Midbrain (tissue), 1 donor: ENCODE measurements at regions not wholly inside any gene's neighbourhood (a gene's known extent, or its start where the extent isn't known, plus 50 kb on each side); places are given as distances from the start of the nearest gene placed in this dataset.
"Not testable (repeated sequence)": the region's sequence is repeated elsewhere in the genome, so short reads cannot be mapped to it uniquely, and the experiment has no call there.

Experiments
- DNase-seq: peaks from one replicate; lab custom pipeline; 2025; lab: John Stamatoyannopoulos, UW

DNA sequence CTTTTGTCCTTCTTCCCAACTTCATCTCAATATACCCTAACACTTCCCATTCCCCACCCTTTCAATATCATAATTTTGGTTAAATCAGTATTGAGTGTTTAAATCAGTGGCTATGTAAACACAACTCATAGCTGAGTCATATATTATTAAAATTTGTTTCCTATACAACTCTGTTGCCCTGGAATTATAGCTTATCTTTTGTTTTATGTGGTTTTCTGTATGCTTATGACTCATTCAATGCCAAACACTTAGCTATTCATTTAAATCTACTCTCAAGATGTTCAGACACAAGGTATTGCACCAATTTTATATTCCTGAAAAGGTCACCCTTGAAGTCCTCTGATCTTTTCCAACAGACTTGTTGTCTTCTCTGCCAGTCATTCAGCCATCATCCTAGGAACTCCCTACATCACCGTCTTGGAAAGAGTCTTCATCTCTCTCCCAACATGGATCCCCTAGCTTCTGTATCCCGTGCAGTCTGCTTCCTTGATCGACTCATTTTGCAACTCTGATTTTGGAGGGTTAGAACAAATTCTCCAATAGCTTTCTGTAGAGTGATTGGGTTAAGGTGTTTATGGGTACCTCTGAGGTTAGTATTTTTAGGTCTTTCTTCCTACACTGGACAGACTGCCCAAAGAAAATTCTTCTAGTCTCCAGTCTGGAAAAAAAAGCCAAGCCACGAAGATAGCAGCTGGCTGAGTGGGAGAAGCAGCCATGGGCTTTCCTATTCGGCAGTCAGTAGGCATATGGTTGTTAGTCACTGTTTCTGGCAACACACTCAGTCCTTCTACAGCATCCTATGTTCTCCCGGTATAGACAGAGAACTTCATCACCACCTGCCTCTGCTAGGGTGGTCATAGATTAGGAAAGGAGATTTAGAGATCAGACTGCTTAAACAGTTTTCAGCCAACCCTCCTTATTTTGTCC, 102.1 kb downstream of the CRPPA start:
- no peak for DNase-seq

DNA sequence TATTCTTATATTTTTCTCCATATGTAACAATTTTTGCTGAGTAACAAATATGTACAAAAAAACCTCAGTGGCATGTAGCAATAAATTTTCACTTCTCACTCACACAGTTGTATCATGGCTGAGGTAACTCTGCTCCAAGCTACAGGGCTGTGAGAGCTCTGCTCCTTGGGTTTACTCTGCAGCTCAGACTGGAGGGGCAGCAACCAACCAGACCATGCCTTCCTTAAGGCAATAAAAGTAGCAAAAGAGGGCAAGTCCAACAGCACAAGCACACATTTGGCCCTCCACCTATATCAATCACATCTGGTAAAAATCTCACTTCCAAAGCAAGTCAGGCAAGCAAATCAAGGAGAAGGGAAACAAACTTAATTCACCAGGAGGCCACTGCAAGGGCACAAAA, 102.9 kb downstream of the CRPPA start:
- no peak for DNase-seq

DNA sequence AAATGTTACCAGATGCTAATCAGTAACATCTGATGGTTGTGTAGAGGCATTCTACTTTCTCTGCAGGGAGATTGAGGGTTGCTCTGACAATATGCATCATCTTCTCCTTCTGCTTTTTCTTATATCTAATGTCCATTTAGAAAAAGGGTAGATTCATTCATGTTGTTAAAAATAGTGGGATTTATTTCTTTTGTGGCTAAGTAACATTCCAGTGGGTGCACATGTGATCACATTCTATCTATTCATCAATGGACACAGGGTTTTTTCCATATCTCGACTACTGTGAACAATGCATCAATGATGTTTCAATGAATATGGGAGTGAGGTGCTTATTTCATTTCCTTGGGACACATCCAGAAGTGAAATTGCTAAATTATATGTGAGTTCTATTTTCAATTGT, 103.9 kb downstream of the CRPPA start:
- no peak for DNase-seq

DNA sequence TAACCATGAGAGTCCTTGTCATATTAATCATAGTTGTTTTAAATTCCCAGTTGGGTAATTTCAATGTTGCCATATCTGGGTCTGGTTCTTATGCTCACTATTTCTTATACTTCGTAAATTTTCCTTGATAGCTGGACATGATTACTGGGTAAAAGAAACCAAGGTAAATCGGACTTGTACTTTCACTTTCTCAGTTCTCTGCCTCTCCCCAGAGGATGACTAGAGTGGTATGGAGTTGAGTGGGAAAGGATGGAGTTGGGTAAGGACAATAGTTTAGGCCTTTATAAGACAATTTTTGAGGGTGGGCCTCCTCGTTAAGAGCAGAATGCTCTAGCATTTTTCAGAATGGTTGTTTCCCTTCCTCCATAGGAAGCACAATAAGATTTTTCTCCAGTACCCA, 106.1 kb downstream of the CRPPA start:
- DNase-seq: no peak

DNA sequence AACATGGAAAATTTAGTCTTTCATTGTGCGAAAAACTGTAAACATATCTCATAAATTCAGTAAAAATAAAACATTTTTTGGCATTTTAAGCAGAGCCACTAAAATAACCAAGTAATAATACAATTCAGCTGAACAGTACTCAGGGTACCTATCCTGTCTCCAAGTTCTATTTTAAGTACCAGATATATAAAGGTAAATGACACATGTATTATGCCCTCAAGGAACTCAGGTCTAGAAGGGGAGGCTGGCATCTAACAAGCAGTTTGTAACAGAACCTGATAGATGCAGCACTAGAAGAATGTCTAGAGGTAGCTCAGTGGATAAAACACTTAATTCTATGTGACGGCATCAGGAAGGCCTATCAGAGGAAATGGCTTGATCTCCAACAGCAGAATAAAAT, 112.2 kb downstream of the CRPPA start:
- DNase-seq: no peak

DNA sequence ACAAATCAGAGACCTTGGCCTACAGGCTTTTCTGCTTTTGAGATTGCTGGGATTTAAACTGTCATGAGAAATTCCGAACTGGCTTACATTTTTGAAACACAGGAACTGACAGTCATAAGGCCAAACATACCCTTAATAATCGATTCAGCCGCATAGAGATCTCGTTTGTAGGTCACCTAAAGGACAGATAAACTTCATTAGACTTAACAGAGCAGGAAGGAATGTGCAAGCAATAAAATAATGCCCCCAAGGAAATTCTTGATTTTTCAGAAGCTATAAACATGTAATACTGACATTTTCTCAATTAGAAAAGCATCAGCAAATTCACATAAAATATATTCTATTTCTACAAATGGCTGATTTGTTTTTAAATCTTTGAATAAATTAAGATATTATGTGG, 120.0 kb downstream of the CRPPA start:
- DNase-seq: no peak

DNA sequence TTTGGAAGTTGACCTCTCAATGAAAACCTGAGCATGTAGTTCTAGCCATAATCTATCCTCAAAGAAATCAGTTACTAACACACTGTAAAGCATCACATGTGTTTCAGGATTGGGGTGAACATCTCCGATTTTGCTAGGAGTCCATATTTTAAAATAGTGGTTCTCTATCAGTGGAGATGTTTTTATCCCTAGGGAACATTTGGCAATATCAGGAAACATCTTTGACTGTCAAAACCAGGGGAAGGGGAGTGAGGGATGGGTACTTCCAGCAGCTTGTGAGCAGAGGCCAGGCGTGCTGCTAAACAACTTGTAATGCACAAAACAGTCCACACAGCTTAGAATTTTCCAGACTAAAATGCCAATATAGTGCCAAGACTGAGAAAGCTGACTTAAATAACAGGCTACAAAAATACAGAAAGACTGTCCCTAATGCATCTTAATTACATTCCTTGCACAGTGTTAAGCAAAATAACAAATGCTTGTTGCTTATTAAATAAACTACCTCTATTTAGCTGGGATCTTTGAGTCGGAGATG, 120.9 kb downstream of the CRPPA start:
- DNase-seq: no peak

DNA sequence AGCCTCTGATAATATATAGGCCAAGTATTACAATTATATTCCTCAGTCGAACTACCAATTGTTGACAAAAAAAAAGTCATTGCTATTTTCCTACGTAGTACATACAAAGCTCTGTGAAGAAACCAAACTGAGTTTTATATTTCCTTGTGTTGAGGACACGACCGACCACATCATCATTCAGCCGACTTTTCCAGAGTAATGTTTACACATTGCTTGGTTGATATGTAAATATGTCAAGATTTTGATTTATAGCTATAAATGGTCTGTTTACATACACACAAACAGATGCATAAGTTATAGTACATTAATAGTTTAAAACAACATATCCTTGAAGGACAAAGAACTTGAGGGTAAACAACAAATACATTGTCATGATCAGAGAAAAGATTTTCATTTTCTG, 121.5 kb downstream of the CRPPA start:
- no peak for DNase-seq

DNA sequence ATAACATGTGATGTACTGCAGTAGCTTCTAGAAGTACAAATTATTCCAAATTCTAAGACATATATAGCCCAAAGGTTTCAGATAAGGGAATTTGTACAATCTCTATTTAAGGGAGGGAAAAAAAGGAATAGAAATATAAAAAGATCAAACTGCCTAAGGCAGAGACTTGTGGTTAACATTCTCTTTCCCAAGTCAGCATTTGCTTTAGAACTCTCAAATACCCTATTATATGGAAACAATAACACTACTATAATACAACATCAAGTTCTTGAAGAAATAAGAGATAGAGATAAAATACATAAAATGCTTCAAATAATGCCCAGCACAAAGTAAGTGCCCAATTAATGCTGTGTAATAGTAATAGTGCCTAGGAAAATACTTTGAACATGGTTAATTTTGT, 123.1 kb downstream of the CRPPA start:
- no peak for DNase-seq

DNA sequence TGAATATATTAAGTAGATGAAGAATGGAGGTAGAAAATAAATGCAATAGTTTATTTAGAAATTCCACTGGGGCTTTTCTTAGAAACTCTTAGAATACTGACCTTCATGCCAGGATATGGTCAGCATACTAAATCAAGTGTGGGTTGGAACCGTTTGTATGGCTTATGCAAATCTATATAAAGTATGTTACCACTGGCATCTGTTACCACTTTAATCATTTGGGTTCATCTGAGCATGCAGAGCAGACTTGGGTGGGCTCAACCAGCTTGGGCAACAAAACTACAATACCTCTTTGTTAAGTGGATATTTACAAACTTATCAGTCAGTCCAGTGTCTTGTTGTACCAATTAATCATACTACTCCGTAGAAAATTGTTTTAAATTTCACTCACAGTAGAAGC, 125.8 kb downstream of the CRPPA start:
- no peak for DNase-seq

DNA sequence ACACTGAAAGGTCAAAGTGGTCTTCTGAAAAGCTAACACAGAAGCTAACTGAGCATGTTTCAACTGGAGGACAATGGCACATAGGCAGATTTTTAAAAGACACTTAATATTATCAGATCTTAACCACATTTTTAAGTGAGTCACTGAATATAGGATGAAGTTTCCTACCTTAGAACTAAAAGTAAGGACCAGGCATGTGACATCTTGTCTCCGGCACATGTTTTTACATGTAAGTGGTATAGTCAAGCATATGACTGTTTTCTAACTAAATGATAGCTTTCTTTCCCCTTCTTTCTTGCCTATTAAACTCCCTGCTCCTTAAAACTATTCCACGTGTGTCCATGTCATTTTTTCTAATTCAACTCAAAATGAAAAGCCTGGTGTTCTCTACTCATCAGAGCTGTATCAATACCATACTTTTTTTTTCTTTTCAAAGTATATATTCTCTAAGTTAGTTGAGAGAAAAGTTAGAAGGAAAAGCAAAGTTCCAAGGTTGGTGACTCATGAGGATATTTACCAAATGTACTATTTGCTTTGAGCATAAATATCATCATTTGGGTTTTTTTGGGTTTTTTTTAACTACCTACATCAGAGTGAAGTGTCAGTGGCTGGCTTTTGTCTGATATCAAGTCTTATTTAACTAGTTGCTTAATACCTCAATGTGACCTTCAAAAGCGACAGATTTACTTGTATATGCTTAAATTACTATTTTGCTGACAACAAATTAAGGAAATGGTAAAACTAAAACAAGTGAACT, 127.5 kb downstream of the CRPPA start:
- no peak for DNase-seq

DNA sequence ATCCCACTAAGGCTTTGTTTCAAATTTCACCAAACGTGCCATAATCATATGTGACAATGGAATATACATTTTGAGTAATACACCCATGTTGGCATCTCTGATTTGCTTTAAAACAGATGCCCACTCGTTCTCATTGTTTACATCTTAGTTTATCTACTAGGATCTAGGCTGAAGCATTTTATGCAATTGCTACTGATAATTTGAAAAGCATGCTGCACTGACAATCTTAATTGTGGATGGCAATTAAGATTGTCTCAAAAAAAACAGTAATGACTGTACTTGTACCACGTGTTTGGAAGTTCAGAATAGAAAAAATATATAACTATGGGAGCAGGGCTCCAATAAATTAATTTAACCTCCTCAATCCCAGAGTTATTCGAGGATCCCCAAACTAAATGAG, 136.8 kb downstream of the CRPPA start:
- no peak for DNase-seq

DNA sequence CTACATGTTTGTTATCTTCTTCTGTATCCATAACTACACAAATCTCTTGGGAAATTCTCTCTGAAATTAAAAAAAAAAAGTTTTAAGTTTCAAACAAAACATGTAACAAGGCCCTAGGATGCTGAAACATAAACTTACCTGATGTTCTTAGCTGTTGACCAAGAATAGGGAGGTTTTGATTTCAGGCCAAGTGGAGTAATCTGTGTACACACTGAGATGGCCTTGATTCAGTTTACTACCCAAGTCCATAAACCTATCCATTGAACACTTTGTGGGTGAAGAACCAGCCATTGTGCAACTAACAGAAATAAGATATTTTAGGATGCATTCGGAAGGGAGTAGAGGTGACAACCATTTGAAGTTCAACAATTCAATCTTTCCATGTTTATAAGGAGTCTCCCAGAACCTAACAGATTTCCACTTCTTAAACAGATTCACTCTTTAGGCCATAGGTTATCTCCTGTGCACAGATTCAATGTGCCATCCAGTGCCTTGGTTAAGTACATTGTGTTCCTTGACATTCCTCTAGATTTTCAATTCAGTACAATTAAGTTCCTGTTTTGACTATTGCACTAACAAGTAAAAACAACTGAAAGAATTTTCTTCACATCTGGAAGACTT, 143.1 kb downstream of the CRPPA start:
- DNase-seq: no peak

DNA sequence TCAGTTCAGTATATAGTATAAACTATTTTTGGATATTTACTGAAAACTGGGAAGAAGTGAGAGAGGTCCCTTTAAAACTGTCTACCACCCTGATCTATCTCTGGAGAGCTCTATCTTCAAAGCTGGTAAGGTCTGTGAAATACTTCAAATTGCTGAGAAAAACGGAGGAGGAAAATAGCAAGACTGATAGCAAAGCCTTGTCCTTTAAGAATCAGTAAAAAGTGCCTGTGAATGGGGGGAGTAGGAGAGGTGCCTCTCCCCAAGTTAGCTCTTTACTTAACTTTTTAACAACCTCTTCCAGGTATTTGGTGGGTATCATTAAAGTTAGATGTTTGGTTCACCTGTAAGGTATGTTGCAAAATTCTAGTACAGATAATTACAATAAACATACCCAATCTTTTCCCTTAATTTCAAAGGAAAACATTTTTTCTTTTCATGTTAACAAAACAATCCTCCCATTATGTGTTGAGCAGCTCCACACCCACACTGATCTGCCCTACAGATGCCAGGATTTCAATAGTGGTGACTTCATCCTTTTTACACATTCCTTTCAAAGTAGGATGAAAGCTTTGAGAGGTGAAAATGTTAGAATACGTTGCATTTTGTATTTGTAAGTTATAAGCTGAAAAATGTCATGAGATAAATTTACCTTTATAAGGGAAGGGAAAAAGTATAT, 149.2 kb downstream of the CRPPA start:
- no peak for DNase-seq

DNA sequence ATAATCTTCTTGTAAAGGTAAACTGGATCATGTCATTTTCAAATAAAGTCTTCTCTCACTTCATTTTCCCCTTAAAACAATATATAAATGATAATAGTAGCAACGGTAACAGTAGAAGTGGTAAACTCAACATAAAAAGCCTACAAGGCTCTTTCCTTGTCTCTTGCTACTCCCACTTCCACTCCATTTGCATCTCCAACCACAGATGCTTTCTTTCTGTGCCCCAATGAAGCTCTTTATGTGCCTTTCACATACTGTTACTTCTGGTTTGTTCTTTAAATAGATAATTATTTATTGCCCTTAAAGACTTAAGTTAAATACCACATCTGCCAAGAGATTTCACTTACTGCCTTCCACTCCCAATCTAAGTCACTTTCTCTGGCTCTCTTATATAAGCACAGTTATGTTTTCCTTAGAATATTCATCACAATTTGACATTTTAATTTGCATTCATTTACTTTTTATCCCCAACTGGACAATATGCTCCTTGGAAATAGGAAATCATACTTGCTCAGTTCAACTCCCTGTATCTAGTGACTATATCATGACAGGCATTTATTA, 149.9 kb downstream of the CRPPA start:
- DNase-seq: no peak

DNA sequence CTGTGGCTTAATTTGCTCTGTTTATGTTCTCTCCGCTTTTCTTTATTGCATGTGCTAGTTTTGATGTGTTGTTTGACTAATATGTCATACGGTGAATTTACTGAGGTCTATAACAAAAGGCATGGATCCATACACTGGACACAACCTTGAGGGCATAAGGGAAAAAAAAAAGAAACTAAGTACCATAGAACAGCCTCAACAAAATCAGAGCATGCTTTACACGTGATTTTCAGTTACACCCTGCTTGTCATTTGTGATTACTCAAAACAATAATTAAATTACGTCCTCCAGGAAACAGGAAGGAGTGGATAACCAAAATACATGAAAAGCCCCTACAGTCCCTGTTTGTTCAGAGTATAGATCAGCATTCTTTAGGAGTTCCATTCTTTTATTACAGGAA, 150.5 kb downstream of the CRPPA start:
- no peak for DNase-seq

DNA sequence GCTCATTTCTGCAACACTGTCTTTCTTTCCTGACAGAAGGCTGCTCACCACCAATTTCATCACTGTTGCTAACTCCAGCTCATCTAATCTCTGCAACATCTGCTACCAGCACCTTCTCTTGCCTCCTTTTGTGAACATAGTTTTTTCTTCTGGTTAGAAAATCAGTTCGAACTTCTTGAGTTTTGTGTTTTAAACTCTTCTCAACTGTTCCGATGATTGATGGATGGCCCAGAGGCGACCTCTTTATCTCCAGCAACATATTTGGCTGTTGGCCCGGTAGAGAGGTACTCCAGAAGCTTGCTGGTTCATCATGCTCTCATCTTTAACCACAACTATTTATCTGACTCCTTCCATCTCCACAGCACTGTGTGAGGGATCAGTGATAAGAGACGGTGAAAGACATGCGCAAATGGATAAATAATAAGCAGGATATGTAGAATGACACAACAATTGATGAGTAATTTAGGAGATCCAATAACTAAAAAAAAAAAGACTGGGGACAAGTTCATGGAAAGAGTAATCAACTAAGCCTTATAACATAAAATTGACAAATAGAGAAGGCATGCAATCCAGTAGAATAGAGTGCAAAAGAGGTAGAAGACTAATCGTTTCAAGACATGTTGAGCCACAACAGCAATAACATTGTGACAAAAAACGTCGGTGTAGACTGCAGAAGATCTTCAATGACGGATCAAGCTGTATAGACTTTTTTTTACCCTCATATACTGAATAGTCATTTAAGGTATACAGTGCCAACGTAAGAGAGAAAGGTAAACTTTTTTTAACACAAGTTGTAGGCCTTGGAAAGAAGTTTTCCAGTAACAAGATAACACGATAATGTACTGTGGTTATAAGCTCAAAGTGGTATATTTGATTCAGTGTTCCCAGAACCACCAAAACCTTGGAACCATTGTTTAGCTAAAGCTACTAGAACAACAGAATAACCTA, 152.2 kb downstream of the CRPPA start:
- no peak for DNase-seq

DNA sequence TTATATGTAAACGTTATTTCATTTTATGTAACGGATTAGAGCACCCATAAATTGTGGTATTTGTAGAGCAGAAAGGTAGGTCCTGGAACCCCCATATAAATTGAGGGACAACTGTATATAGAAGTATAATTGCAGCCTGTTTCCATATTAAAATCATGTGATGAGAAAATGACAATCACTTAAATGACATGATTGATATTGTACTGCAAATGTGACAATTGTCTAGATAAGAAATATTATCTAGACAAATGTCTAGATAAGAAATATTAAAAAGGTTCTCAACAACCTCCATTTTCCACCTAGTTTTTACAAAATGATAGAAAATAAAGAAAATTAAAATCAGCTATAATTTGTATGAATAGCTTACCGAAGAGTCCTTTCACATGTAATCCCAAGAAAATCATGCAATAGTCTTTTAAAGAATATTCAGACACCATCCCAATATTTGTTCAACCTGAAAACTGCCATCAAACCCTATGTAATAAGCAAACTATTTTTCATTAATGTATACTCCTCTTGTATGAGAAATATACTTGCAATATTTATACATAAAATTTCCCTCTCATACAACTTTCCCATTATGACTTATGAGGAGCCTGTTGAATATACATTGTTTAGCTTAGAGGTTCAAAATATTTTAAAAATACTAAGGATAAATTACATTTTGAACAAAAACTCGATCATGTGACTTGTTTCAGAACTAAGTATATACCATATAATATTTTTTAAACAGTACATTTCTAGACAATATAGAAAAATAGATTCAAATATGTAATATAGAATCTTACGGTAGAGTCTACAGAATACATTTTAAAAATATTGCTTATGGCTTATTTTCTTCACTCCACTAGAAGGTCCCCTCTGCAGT, 153.2 kb downstream of the CRPPA start:
- no peak for DNase-seq

DNA sequence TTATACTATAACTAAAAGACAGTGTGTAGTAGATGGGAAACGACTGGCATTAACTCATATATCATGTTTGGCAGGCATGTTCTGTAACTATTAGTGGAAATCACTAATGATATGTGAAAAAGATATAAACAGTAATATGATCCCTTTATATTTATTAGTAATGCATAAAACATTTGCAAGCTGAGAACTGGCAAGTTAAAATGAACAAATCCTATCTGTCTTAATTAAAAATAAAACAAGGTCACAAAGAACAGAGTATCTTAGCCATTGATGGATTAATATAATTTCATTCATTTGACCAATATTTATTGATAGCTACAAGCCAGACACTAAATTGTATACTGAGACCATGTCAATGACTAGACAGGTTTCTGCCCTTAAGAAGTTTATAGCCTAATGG, 154.5 kb downstream of the CRPPA start:
- DNase-seq: no peak

DNA sequence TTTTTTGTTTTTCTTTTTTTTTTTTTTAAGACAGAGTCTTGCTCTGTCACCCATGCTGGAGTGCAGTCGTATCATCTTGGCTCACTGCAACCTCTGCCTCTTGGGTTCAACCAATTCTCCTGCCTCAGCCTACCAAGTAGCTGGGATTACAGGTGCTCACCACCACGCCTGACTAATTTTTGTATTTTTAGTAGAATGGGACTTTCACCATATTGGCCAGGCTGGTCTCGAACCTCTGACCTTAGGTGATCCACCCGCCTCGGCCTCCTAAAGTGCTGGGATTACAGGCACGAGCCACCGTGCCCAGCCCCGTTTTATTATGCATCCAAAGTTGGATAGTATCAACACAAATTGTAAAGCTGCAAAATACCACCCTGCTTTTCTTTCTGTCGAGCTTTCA, 154.9 kb downstream of the CRPPA start:
- not testable (repeated sequence) for DNase-seq
